Natural killer cell (primary cell): ENCODE measurements at regions not wholly inside any gene's neighbourhood (a gene's known extent, or its start where the extent isn't known, plus 50 kb on each side); places are given as distances from the start of the nearest gene placed in this dataset.

Source experiments
- ATAC-seq, 3 donors: fragments of 150-1000 bp in 2 of 3; fragments of 200-7000 bp in 1 of 3; cut with Tn5 transposase; 1 replicate in 1 of 3; 2 replicates in 2 of 3; pipeline ENCODE4 v1.10.0; 2021; ENCODE audit warnings: mild to moderate bottlenecking in 2 of 3, moderate library complexity in 2 of 3
- DNase-seq, 2 donors: peaks; one replicate each; pipeline versions ENCODE4 v3.0.0 to v3.0.0-alpha.2; 2013 to 2021; ENCODE audit warnings: mixed read lengths in 1 of 2
- H3K27ac ChIP-seq: one replicate; pipeline ENCODE4 v1.5.1; 2013; ENCODE audit warnings: mild to moderate bottlenecking, low read length
- H3K27me3 ChIP-seq: one replicate; pipeline ENCODE4 v1.6.1; 2013; ENCODE audit warnings: low read length; ENCODE audit not compliant: control insufficient read depth, insufficient read depth
- H3K36me3 ChIP-seq: one replicate; pipeline ENCODE4 v1.6.1; 2013; ENCODE audit warnings: low read length; ENCODE audit not compliant: control insufficient read depth, insufficient read depth
- H3K4me1 ChIP-seq: one replicate; pipeline ENCODE4 v1.6.1; 2013; ENCODE audit warnings: low read length; ENCODE audit not compliant: control insufficient read depth, insufficient read depth
- H3K4me3 ChIP-seq: one replicate; pipeline ENCODE4 v1.5.1; 2013; ENCODE audit warnings: low read length
- H3K9me3 ChIP-seq: one replicate; pipeline ENCODE4 v1.6.1; 2013; ENCODE audit warnings: low read length; ENCODE audit not compliant: control insufficient read depth, insufficient read depth
- H3K27ac Mint-ChIP-seq, 2 donors: one replicate each; pipeline ENCODE4 v1.8.0; 2022; ENCODE audit warnings: mild to moderate bottlenecking in 2 of 2, mixed read lengths in 2 of 2, moderate library complexity in 1 of 2
- H3K27me3 Mint-ChIP-seq, 2 donors: one replicate each; pipeline ENCODE4 v1.8.0; 2022; ENCODE audit warnings: low read depth in 2 of 2, mixed read lengths in 2 of 2
- H3K36me3 Mint-ChIP-seq: one replicate; pipeline ENCODE4 v1.8.0; 2022; ENCODE audit warnings: mixed read lengths
- H3K4me1 Mint-ChIP-seq, 2 donors: one replicate each; pipeline ENCODE4 v1.8.0; 2022; ENCODE audit warnings: mixed read lengths in 2 of 2
- H3K4me3 Mint-ChIP-seq: one replicate; pipeline ENCODE4 v1.8.0; 2022; ENCODE audit warnings: mild to moderate bottlenecking, moderate library complexity, mixed read lengths
- H3K9me3 Mint-ChIP-seq, 2 donors: one replicate each; pipeline ENCODE4 v1.8.0; 2022; ENCODE audit warnings: mixed read lengths in 2 of 2
- CTCF ChIP-seq: fragments of 200-600 bp; IDR thresholded peaks from one replicate; pipeline ENCODE4 v1.8.0; 2022; ENCODE audit warnings: antibody characterized with exemption
- WGBS: methylation state at CpG from one replicate; pipeline ENCODE4 v1.1.7; 2013; ENCODE audit warnings: missing lambda C conversion rate; ENCODE audit not compliant: insufficient coverage; 5-methylcytosine and 5-hydroxymethylcytosine counted together
- intact Hi-C: fragments of 100-400 bp; cut with micrococcal nuclease; formaldehyde crosslinking; loops from one replicate; pipeline ENCODE4 v1.14.2; 2022

- DNase-seq: no peak
- no peak for ATAC-seq
- no peak overlapping the region for H3K4me3 Mint-ChIP-seq
- H3K36me3 Mint-ChIP-seq: no peaks in the 10 kb centered on the region
- H3K27ac Mint-ChIP-seq: no peak overlapping the region
- H3K27me3 Mint-ChIP-seq: no peaks in the 10 kb centered on the region
- TF ChIP-seq CTCF: no peak
- Histone ChIP-seq H3K27ac (no peak overlapping the region), H3K9me3 (no peaks in the 10 kb centered on the region), H3K4me3 (no peak overlapping the region), H3K36me3 (no peaks in the 10 kb centered on the region), H3K27me3 (no peaks in the 10 kb centered on the region), H3K4me1 (no peaks in the 10 kb centered on the region)
- H3K4me1 Mint-ChIP-seq: no peaks in the 10 kb centered on the region
- WGBS: 93% methylated on average over 4 of the region's 4 CpGs
- H3K9me3 Mint-ChIP-seq: peaks cover 0 to 2% of the 10 kb centered on the region in 2 donors
- intact Hi-C loops: no loop called here
Observed at GRCh38 chr2:220000586-220000985, 373.2 kb downstream of the SLC4A3 start.

GRCh38 chr2:220001751-220002150 lies 374.3 kb downstream of the SLC4A3 start:
- ATAC-seq: no peak
- no peak for TF ChIP-seq CTCF
- intact Hi-C loops: no loop called here
- no peaks in the 10 kb centered on the region for H3K4me1 ChIP-seq
- Mint-ChIP-seq H3K4me1 (no peaks in the 10 kb centered on the region), H3K4me3 (no peak overlapping the region), H3K27me3 (no peaks in the 10 kb centered on the region), H3K9me3 (peaks cover 0 to 2% of the 10 kb centered on the region in 2 donors), H3K36me3 (no peaks in the 10 kb centered on the region), H3K27ac (no peak overlapping the region)
- H3K27ac ChIP-seq: no peak overlapping the region
- WGBS: 56% methylated on average over 3 of the region's 3 CpGs
- no peak for DNase-seq
- H3K27me3 ChIP-seq: no peaks in the 10 kb centered on the region
- H3K36me3 ChIP-seq: no peaks in the 10 kb centered on the region
- no peak overlapping the region for H3K4me3 ChIP-seq
- no peaks in the 10 kb centered on the region for H3K9me3 ChIP-seq

GRCh38 chr2:220002251-220002650 lies 374.8 kb downstream of the SLC4A3 start:
- DNase-seq (no peak), ATAC-seq (no peak)
- TF ChIP-seq CTCF: no peak
- Histone ChIP-seq H3K36me3 (no peaks in the 10 kb centered on the region), H3K27ac (no peak overlapping the region), H3K27me3 (no peaks in the 10 kb centered on the region), H3K4me1 (no peaks in the 10 kb centered on the region), H3K4me3 (no peak overlapping the region), H3K9me3 (no peaks in the 10 kb centered on the region)
- H3K4me1 Mint-ChIP-seq: no peaks in the 10 kb centered on the region
- H3K4me3 Mint-ChIP-seq: no peak overlapping the region
- H3K27ac Mint-ChIP-seq: no peak overlapping the region
- intact Hi-C loops: no loop called here
- H3K36me3 Mint-ChIP-seq: no peaks in the 10 kb centered on the region
- no peaks in the 10 kb centered on the region for H3K27me3 Mint-ChIP-seq
- H3K9me3 Mint-ChIP-seq: peaks cover 0 to 2% of the 10 kb centered on the region in 2 donors
- WGBS: 63% methylated on average over 3 of the region's 4 CpGs

GRCh38 chr2:220002699-220003098 lies 375.3 kb downstream of the SLC4A3 start:
- H3K36me3 Mint-ChIP-seq: no peaks in the 10 kb centered on the region

More at GRCh38 chr2:220002699-220003098, 375.3 kb downstream of the SLC4A3 start:
- no peaks in the 10 kb centered on the region for H3K9me3 ChIP-seq
- Mint-ChIP-seq H3K4me3 (no peak overlapping the region), H3K27ac (no peak overlapping the region), H3K9me3 (peaks cover 0 to 3% of the 10 kb centered on the region in 2 donors), H3K27me3 (no peaks in the 10 kb centered on the region), H3K4me1 (no peaks in the 10 kb centered on the region)
- intact Hi-C loops: no loop called here
- no peaks in the 10 kb centered on the region for H3K4me1 ChIP-seq
- no peak overlapping the region for H3K27ac ChIP-seq
- 92% methylated on average over 3 of the region's 3 CpGs for WGBS
- H3K4me3 ChIP-seq: no peak overlapping the region
- no peaks in the 10 kb centered on the region for H3K27me3 ChIP-seq
- ATAC-seq (no peak), DNase-seq (no peak)
- no peak for TF ChIP-seq CTCF
- no peaks in the 10 kb centered on the region for H3K36me3 ChIP-seq
